K562 (cell line): ENCODE measurements at regions not wholly inside any gene's neighbourhood (a gene's known extent, or its start where the extent isn't known, plus 50 kb on each side); places are given as distances from the start of the nearest gene placed in this dataset.

Experiments used
- FOXM1 ChIP-seq, 2 experiments: fragments of 450-650 bp in 1 of 2; sonication (generic) in 1 of 2; formaldehyde crosslinking in 1 of 2; IDR thresholded peaks; 2 replicates each; pipeline versions ENCODE4 v1.6.1 to v1.9.0; 2017 to 2022; ENCODE audit warnings: low read depth in 2 of 2, mild to moderate bottlenecking in 2 of 2, missing genetic modification reagents in 1 of 2, moderate library complexity in 1 of 2
- GTF2F1 ChIP-seq: IDR thresholded peaks from 2 replicates; pipeline ENCODE4 v1.6.1; 2011; ENCODE audit warnings: low read depth, low read length, improper control_type of control experiment
- MED1 ChIP-seq: sonication (generic); formaldehyde crosslinking; IDR thresholded peaks from 2 replicates; pipeline ENCODE4 v1.8.1; 2023; ENCODE audit warnings: missing genetic modification reagents, borderline replicate concordance
- MTA1 ChIP-seq: fragments of 450-650 bp; IDR thresholded peaks from 2 replicates; pipeline ENCODE4 v1.6.1; 2017; ENCODE audit warnings: borderline replicate concordance
- POLR2A ChIP-seq: fragments of 450-650 bp; conservative IDR thresholded peaks from 2 replicates; pipeline ENCODE4 v1.6.1; 2016
- RAD21 ChIP-seq, 2 experiments: fragments of 250-450 bp in 1 of 2; fragments of 450-650 bp in 1 of 2; sonication (Bioruptor Pico) in 1 of 2; formaldehyde crosslinking in 1 of 2; IDR thresholded peaks in 1 of 2; conservative IDR thresholded peaks in 1 of 2; 2 replicates each; pipeline versions ENCODE4 v1.4.0 to v1.8.0; 2020 to 2022; ENCODE audit warnings: mild to moderate bottlenecking in 2 of 2, moderate library complexity in 1 of 2
- SMARCA5 ChIP-seq: fragments of 450-650 bp; IDR thresholded peaks from 2 replicates; pipeline ENCODE4 v1.6.1; 2016
- ZNF121 ChIP-seq: sonication (generic); formaldehyde crosslinking; conservative IDR thresholded peaks from 2 replicates; pipeline ENCODE4 v1.8.0; 2022; ENCODE audit warnings: missing genetic modification reagents
- TF ChIP-seq, protein P1 (sequence below), 3 experiments: IDR thresholded peaks in 2 of 3; conservative IDR thresholded peaks in 1 of 3; 2 replicates each; pipeline ENCODE4 v1.5.1; 2011 to 2012; ENCODE audit warnings: low read length in 3 of 3, mild to moderate bottlenecking in 3 of 3, control low read depth in 2 of 3, improper control_type of control experiment in 1 of 3, inconsistent platforms in 1 of 3, low read depth in 1 of 3, mixed read lengths in 1 of 3, moderate library complexity in 1 of 3; ENCODE audit not compliant: insufficient read depth in 2 of 3

GRCh38 chr18:45359275-45360009, 255.8 kb upstream of the SLC14A2 start:
- TF ChIP-seq MTA1 (no peak), ZNF121 (no peak), FOXM1 (IDR thresholded peaks at IDR 0.05; ENCODE audit: low read depth) (no peak), FOXM1 (CRISPR knock-in tag; IDR thresholded peaks at IDR 0.05; ENCODE audit: low read depth) (no peak), RAD21 (CRISPR knock-in tag; conservative IDR thresholded peaks at IDR 0.05 in 1 of 2, IDR thresholded peaks at IDR 0.05 in 1 of 2) (no peak), POLR2A (no peak), SMARCA5 (no peak), MED1 (CRISPR knock-in tag) (no peak), GTF2F1 (no peak)
- TF ChIP-seq, protein P1, sequence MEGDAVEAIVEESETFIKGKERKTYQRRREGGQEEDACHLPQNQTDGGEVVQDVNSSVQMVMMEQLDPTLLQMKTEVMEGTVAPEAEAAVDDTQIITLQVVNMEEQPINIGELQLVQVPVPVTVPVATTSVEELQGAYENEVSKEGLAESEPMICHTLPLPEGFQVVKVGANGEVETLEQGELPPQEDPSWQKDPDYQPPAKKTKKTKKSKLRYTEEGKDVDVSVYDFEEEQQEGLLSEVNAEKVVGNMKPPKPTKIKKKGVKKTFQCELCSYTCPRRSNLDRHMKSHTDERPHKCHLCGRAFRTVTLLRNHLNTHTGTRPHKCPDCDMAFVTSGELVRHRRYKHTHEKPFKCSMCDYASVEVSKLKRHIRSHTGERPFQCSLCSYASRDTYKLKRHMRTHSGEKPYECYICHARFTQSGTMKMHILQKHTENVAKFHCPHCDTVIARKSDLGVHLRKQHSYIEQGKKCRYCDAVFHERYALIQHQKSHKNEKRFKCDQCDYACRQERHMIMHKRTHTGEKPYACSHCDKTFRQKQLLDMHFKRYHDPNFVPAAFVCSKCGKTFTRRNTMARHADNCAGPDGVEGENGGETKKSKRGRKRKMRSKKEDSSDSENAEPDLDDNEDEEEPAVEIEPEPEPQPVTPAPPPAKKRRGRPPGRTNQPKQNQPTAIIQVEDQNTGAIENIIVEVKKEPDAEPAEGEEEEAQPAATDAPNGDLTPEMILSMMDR (IDR thresholded peaks at IDR 0.05 in 2 of 3, conservative IDR thresholded peaks at IDR 0.05 in 1 of 3; ENCODE audit: insufficient read depth in 2 of 3, low read depth in 1 of 3, low read length in 3 of 3), result no peak
